ENCODE measurements at regions not wholly inside any gene's neighbourhood (a gene's known extent, or its start where the extent isn't known, plus 50 kb on each side); places are given as distances from the start of the nearest gene placed in this dataset.
"Not testable (repeated sequence)": the region's sequence is repeated elsewhere in the genome, so short reads cannot be mapped to it uniquely, and the experiment has no call there.

GRCh38 chr3:194249323-194250097 is 101.6 kb downstream of the CPN2 start:
- DNase-seq: peak; percentile 46

- peak; percentile 94 for DNase-seq
These were observed 100.8 kb downstream of the CPN2 start for GRCh38 chr3:194250098-194251002.

GRCh38 chr3:194251007-194251406 is 100.1 kb downstream of the CPN2 start:
- no peak for DNase-seq

DNA sequence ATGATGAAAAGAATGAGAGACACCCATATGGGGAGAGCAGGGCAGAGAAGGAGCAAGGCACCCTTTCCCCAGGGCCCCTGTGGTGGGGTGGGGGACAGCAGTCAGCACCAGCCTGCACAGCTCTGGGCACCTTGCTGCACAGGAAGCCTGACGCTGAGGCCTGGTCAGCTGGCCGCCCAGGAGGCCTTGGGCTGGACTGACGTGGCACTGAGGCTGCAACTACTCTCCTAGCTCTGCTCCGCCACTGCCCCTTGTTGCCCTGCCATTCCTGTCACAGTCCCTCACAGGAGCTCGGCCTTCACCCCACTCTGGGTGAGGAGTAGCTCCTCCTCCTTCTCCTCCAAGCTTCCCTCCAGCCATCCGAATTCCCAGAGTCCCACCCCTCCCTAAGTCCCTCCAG is 99.7 kb downstream of the CPN2 start:
- no peak for DNase-seq

DNA sequence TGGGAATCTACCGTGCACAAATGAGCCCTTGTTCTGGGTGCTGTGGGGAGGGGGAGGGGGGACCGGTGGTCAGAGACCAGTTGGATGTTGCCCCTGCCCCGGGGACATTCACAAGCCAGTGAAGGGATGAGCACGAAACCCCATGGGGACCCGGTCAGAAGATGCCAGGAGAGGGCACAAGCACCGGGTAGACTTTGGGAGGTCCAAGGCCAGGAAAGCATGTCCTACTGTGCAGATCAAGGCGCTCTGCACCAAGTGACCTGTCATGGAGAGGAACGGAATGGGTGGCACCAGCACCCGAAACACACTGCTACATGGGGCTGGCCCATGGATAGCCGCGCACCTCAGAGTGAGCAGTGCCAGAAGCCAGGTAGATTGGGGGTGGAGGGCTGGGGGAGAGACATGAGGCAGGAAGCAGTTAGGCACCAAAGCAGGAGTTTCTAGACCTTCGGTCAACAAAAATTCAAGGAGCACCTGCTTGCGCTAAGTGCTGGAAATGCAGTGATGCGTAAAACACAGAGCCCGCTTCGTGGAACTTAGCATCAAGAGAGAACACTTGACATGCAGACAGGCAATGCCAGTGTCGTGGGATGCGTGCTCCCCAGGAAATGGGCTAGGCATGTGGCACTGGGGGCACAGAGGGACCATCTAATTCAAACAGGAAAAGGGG is 99.1 kb downstream of the CPN2 start:
- DNase-seq: no peak

- DNase-seq: no peak
These were observed 97.9 kb downstream of the CPN2 start for GRCh38 chr3:194253270-194253669.

DNA sequence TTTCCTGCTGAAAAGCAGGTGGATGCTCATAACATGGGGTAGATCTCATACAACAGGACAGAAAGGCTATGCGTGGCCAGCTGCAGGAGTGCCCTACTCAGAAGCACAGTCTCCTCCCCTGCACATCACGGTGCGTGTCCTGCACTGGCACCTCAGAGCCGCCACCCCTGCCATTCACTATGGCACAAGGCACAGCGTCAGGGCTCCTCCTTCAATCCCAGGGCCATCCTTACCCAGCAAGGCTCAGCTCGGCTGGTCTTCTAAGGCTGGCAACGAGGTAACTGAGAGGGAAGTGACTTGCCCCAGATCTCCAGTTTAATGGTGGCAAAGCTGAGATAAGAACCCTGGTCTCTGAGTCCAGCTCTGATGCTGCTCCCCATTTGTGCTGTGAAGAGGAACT is 97.1 kb downstream of the CPN2 start:
- no peak for DNase-seq

DNA sequence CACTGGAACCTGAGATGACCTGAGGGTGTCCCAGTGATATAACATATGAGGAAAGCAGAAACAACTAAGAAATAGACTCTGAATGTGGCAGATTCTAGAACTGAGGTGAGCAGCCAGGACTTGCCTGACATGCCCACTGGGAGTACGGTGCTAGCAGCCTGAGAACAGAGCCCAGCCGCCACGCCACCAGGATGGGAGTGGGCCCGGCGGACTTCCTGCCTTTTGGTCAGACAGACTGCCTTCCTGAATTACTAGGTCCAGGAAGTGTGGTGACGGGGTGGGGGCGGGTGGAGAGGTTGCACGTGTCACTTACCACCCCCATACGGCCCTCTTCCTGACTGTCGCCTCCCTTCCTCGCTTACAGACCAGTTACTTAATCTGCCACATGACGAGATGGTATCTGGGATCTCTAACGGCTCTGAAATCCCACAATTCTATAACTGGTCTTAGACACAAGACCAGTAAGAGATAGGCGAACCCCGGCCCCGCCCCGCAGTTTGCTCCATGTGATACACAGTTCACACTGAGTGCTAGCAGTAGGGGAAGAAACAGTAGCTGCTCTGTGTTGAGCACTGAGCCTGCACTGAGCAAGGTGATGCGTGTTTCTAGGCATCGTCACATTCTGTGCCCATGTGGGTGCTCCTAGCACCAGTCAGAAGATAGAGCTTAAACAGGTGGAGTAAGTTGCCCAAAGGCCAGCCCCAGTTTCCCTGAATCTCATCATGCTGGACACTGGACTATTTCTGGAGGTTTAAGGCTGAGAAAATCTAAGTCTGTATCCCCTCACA is 95.7 kb downstream of the CPN2 start:
- no peak for DNase-seq

- DNase-seq: no peak
These were observed 94.8 kb downstream of the CPN2 start for GRCh38 chr3:194256040-194256945.

DNA sequence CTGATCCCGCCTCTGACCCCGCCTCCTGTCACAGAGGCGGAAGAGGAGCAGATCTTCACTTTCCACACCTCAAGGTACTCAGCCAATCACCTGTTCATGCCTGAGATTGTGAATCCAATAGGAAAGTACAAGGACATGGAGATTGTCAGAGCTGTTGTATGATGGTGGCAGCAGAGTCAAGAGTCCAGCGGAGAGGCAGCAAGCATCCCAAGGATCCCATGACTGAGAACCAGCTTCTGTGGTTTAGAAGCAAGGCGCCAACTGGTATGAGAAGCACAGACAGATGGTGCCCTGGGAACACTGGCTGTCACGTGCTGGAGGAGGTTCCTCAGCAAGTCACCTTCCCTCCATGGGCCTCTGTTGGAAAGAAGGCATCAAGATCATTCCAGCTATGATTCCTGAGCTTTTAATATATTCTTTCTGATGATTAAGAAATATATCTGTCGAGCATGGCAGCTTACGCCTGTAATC is 93.9 kb downstream of the CPN2 start:
- no peak for DNase-seq

DNA sequence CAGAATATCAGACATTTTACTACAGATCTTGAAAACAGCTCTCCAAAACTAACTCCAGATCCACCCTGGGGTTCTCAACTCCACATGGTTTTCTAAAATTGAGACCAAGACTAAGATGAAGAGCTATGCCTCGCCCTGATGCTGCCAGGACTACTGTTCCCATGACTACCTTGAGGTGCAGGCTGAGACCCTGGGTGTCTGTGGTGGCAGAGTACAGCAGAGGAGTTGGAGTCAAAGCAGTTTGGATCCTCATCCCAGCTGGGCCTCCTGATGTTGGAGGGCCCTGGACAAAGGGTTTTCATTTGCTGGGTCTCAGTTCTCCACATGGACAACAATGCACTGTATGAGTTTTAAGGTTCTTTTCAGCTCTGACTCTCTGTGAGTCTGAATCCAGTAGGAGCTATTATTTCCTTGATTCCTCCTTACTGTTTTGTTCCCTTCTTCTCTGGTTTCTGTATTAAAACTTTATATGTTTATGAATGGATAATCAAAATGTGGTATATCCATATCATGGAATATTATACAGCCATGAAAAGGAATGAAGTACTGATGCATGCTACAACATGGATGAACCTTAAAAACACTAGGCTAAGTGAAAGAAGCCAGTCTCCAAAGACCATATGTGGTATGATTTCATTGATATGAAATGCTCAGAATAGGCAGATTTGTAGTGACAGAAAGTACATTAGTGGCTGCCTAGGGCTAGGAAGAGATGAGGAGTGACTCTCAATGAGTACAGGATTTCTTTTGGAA is 93.0 kb downstream of the CPN2 start:
- no peak for DNase-seq

DNA sequence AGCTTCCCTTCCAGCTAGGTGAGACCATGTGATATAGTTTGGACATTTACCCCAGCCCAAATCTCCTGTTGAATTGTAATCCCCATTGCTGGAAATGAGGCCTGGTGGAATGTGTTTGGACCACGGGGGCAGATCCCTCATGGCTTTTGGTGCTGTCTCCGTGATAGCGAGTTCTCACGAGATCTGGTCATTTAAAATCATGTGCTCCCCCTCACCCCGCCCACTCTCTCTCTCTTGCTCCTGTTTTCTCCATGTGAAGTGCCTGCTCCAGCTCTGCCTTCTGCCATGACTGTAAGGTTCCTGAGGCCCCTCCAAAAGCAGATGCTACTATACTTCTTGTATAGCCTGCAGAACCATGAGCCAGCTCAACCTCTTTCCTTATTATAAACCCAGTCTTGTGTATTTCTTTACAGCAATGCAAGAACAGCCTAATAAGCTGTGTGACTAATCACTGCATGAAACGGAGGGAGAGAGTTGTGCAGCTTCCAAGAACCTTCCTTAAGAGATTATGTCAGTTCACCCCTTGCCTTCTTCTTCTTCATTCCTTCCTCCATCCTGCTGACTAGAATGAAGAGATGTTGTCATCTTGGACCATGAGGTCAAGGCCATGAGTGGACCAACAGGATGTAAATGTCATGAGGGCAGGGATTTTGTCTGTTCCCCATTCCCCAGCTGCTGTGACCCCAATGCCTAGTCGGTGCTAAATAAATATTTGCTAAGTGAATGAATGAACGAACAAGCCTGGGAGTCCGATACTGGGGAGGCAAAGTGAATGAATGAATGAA is 91.0 kb downstream of the CPN2 start:
- no peak for DNase-seq

- DNase-seq: no peak
These were observed 89.5 kb downstream of the CPN2 start for GRCh38 chr3:194261581-194262063.

GRCh38 chr3:194262176-194262924 is 88.8 kb downstream of the CPN2 start:
- DNase-seq: no peak

- no peak for DNase-seq
These were observed 88.2 kb downstream of the CPN2 start for GRCh38 chr3:194262925-194263305.

DNA sequence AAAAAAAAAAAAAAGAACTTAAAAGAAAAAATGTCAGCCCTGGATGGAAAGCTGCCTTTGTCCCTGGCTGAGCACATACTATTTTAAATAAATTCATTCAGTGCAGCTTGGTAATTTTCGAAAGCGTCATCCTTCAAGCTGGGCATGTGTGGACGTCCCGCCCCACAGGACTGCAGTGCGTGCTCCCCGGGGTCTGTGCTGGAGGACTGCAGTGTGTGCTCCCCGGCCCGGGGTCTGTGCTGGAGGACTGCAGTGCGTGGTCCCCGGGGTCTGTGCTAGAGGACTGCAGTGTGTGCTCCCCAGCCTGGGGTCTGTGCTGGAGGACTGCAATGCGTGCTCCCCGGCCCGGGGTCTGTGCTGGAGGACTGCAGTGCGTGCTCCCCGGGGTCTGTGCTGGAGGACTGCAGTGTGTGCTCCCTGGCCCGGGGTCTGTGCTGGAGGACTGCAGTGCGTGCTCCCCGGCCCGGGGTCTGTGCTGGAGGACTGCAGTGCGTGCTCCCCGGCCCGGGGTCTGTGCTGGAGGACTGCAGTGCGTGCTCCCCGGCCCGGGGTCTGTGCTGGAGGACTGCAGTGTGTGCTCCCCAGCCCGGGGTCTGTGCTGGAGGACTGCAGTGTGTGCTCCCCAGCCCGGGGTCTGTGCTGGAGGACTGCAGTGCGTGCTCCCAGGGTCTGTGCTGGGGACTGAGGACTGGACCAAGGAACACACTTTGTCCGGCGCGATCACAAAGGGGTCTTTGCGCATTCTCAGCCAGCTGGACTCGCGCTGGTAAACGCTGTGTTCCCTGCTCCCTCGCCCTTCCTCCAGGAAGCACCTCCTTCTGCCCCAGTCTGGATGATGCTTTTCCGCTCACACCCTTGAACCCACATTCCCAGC is 86.3 kb downstream of the CPN2 start:
- not testable (repeated sequence) for DNase-seq

GRCh38 chr3:194265505-194265892 is 85.6 kb downstream of the CPN2 start:
- peak; percentile 71 for DNase-seq
